ENCODE measurements at regions not wholly inside any gene's neighbourhood (a gene's known extent, or its start where the extent isn't known, plus 50 kb on each side); places are given as distances from the start of the nearest gene placed in this dataset.

DNA sequence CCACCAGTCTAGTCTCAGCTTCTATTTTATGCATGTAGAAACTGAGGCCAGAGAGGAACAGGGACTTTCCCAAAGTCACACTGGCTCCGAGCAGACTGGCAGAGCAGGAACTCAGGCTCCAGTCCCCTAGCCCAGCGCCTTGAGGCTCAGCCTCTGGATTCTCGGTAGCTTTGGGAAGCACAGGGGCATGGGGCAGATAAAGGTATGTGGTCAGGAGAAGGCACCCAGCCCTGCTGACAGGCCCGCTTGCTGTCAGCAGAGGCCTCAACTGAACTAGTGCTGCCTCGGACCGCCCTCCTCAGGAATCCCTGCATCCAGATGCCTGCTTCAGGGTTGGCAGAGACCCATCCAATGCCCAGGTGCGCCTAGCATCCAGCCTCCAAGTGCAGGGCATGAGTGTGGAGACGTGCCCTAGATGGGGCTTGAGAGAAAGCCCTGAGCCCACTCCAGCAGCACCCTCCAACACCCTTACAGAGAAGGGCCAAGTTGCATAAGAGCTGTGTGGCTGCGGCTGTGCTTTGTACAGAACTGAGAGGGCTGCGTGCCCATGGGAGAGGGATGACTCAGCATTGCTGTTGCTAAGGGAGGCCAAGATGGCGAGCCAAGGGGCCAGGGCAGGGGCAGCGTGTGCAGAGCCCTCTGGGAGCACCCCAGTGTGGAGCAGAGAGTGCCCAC, 168.6 kb downstream of the MACROH2A1 start:
- no peaks in the 10 kb centered on the region for H3K27me3 ChIP-seq (ENCODE audit: control insufficient read depth in 1 of 2, insufficient read depth in 2 of 2, low read length in 2 of 2)
- H3K4me2 ChIP-seq (ENCODE audit: low read depth, low read length): peak overlapping the region; percentile 57; the same call in 1 of the 2 replicates
- ATAC-seq (peak; percentile 18), FAIRE-seq (no peak), DNase-seq (ENCODE audit: low spot score) (peak; percentile 29)
- CTCF ChIA-PET (ENCODE audit: low intra/inter-chr PET ratio, low total read pairs): no interaction called here
- H2AFZ ChIP-seq (ENCODE audit: low read length): no peak overlapping the region
- H3K79me2 ChIP-seq (ENCODE audit: insufficient read depth, low read length): no peaks in the 10 kb centered on the region
- POLR2A ChIA-PET: interaction anchor here (1.0 to 1.5 kb wide), 4 partner anchors 14 to 34 kb away, joined by 3 to 13 read pairs (median 4); no protein-coding TSS in a partner anchor
- no peak overlapping the region for H3K9ac ChIP-seq (ENCODE audit: insufficient read depth, low read depth, low read length)
- H3K4me3 ChIP-seq (replicated peaks in 1 of 3; ENCODE audit: insufficient read depth in 1 of 3, low read depth in 2 of 3, low read length in 3 of 3): 0 out of 6 replicates have a peak overlapping the region, but pooled peaks of 1 of the 3 experiments have one; percentile 11
- H3K36me3 ChIP-seq (replicated peaks in 1 of 2; ENCODE audit: control insufficient read depth in 1 of 2, insufficient read depth in 2 of 2, low read length in 2 of 2): no peaks in the 10 kb centered on the region
- intact Hi-C loops (cut with micrococcal nuclease; ENCODE audit: unreplicated experiment): no loop called here
- H4K20me1 ChIP-seq (ENCODE audit: insufficient read depth, low read length): no peaks in the 10 kb centered on the region
- H3K4me1 ChIP-seq (ENCODE audit: insufficient read depth, low read length): peaks cover 77% of the 10 kb centered on the region
- 90% methylated on average over 4 of the region's 12 CpGs for WGBS (ENCODE audit: low lambda C conversion rate)
- peak overlapping the region; percentile 68 for H3K27ac ChIP-seq (ENCODE audit: extremely low read length, insufficient read depth, low read length)
- BruUV-seq (replicated peaks): no TSS peak
- H3K9me3 ChIP-seq (ENCODE audit: low read length): no peaks in the 10 kb centered on the region
- in situ Hi-C loops (cut with HindIII; ENCODE audit: extremely low pct_ligation_motif_present, low pct_unique_long_range_greater_than_20kb): no loop called here
- TF ChIP-seq ZNF552 (CRISPR knock-in tag; IDR thresholded peaks at IDR 0.05; ENCODE audit: borderline replicate concordance) (no peak), ZBTB38 (CRISPR knock-in tag; IDR thresholded peaks at IDR 0.05) (peak; percentile 64; the same call in 1 of the 2 replicates), SALL1 (CRISPR knock-in tag; IDR thresholded peaks at IDR 0.05) (peak; percentile 24; the same call in 1 of the 2 replicates), SCMH1 (CRISPR knock-in tag; IDR thresholded peaks at IDR 0.05; ENCODE audit: borderline replicate concordance) (no peak), FOSL2 (CRISPR knock-in tag; IDR thresholded peaks at IDR 0.05) (peak; percentile 83), MED8 (CRISPR knock-in tag; IDR thresholded peaks at IDR 0.05; ENCODE audit: insufficient replicate concordance) (no peak), CEBPG (CRISPR knock-in tag; IDR thresholded peaks at IDR 0.05) (0 out of 2 replicates have a peak, but pooled peaks have one; percentile 41), CEBPB (IDR thresholded peaks at IDR 0.05; ENCODE audit: borderline replicate concordance, low read depth, low read length) (peak; percentile 31; the same call in 1 of the 2 replicates), KDM5B (CRISPR knock-in tag; IDR thresholded peaks at IDR 0.05; ENCODE audit: borderline replicate concordance) (peak; percentile 65; the same call in 1 of the 2 replicates), CHD4 (IDR thresholded peaks at IDR 0.05; ENCODE audit: borderline replicate concordance, low read length) (no peak), ZNF644 (CRISPR knock-in tag; IDR thresholded peaks at IDR 0.05; ENCODE audit: low read depth) (peak; percentile 36; the same call in 1 of the 2 replicates), DNMT1 (CRISPR knock-in tag; IDR thresholded peaks at IDR 0.05) (0 out of 2 replicates have a peak, but pooled peaks have one; percentile 28), NFE2 (CRISPR knock-in tag; IDR thresholded peaks at IDR 0.05) (peak; percentile 88), ZNF263 (CRISPR knock-in tag; IDR thresholded peaks at IDR 0.05) (peak; percentile 61)
- TF ChIP-seq, protein P1, sequence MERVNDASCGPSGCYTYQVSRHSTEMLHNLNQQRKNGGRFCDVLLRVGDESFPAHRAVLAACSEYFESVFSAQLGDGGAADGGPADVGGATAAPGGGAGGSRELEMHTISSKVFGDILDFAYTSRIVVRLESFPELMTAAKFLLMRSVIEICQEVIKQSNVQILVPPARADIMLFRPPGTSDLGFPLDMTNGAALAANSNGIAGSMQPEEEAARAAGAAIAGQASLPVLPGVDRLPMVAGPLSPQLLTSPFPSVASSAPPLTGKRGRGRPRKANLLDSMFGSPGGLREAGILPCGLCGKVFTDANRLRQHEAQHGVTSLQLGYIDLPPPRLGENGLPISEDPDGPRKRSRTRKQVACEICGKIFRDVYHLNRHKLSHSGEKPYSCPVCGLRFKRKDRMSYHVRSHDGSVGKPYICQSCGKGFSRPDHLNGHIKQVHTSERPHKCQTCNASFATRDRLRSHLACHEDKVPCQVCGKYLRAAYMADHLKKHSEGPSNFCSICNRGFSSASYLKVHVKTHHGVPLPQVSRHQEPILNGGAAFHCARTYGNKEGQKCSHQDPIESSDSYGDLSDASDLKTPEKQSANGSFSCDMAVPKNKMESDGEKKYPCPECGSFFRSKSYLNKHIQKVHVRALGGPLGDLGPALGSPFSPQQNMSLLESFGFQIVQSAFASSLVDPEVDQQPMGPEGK (CRISPR knock-in tag; IDR thresholded peaks at IDR 0.05): 0 out of 2 replicates have a peak, but pooled peaks have one; percentile 10
- TF ChIP-seq, protein P2, sequence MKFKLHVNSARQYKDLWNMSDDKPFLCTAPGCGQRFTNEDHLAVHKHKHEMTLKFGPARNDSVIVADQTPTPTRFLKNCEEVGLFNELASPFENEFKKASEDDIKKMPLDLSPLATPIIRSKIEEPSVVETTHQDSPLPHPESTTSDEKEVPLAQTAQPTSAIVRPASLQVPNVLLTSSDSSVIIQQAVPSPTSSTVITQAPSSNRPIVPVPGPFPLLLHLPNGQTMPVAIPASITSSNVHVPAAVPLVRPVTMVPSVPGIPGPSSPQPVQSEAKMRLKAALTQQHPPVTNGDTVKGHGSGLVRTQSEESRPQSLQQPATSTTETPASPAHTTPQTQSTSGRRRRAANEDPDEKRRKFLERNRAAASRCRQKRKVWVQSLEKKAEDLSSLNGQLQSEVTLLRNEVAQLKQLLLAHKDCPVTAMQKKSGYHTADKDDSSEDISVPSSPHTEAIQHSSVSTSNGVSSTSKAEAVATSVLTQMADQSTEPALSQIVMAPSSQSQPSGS (CRISPR knock-in tag; IDR thresholded peaks at IDR 0.05): no peak
- TF ChIP-seq, protein P3, sequence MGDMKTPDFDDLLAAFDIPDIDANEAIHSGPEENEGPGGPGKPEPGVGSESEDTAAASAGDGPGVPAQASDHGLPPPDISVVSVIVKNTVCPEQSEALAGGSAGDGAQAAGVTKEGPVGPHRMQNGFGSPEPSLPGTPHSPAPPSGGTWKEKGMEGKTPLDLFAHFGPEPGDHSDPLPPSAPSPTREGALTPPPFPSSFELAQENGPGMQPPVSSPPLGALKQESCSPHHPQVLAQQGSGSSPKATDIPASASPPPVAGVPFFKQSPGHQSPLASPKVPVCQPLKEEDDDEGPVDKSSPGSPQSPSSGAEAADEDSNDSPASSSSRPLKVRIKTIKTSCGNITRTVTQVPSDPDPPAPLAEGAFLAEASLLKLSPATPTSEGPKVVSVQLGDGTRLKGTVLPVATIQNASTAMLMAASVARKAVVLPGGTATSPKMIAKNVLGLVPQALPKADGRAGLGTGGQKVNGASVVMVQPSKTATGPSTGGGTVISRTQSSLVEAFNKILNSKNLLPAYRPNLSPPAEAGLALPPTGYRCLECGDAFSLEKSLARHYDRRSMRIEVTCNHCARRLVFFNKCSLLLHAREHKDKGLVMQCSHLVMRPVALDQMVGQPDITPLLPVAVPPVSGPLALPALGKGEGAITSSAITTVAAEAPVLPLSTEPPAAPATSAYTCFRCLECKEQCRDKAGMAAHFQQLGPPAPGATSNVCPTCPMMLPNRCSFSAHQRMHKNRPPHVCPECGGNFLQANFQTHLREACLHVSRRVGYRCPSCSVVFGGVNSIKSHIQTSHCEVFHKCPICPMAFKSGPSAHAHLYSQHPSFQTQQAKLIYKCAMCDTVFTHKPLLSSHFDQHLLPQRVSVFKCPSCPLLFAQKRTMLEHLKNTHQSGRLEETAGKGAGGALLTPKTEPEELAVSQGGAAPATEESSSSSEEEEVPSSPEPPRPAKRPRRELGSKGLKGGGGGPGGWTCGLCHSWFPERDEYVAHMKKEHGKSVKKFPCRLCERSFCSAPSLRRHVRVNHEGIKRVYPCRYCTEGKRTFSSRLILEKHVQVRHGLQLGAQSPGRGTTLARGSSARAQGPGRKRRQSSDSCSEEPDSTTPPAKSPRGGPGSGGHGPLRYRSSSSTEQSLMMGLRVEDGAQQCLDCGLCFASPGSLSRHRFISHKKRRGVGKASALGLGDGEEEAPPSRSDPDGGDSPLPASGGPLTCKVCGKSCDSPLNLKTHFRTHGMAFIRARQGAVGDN (CRISPR knock-in tag; IDR thresholded peaks at IDR 0.05): peak; percentile 16; the same call in 1 of the 2 replicates

Measured in HepG2 (cell line).